ENCODE measurements at regions not wholly inside any gene's neighbourhood (a gene's known extent, or its start where the extent isn't known, plus 50 kb on each side); places are given as distances from the start of the nearest gene placed in this dataset.

DNA sequence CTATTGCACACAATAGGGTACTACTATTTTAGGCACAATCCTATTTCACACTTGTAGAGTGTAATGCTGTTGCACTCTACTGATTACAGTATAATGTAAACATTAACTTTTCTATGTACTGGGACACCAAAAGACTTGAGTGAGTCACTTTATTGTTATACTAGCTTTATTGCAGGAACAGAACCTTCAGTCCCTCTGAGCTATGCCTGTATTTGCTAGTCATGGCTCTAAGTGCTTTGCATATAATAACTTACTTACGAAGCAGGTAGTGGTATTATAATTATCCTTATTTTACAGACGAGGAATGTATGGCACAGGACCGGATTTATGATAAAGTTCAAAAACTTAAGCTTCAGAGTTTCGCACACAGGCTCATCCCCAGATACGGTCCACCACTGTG is 106.6 kb upstream of the SLC6A6 start:
- H3K4me1 Mint-ChIP-seq (ENCODE audit: unreplicated experiment): peaks cover 14% of the 10 kb centered on the region
- no peaks in the 10 kb centered on the region for H3K9me3 Mint-ChIP-seq
- no peaks in the 10 kb centered on the region for H3K36me3 Mint-ChIP-seq
- TF ChIP-seq CTCF (conservative IDR thresholded peaks at IDR 0.05): no peak
- peak overlapping the region; percentile 68 for H3K27ac Mint-ChIP-seq
- no peak overlapping the region for H3K4me3 Mint-ChIP-seq
- H3K27me3 Mint-ChIP-seq: no peaks in the 10 kb centered on the region
- DNase-seq (ENCODE audit: extremely low spot score, unreplicated experiment): no peak

DNA sequence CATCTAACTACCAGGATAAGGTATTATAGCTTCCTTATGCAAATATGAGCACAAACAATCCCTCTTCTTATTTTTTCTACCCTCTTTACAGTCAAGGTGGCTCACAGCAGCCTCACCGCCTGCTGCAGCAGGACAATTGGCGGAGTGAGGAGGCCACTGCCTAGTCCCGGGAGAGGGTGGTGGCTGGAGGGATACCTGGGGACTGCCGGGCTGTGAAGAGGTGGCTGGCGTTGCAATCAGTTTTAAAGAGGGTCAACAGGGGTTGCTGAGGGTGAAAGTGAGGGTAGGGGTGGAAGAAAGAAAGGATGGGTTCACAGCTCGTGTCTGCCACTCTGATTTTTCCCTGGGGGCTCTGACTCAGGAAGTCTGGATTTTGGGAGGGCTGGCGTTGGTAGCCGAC is 105.1 kb upstream of the SLC6A6 start:
- Mint-ChIP-seq H3K4me1 (ENCODE audit: unreplicated experiment) (peaks cover 14% of the 10 kb centered on the region), H3K27me3 (no peaks in the 10 kb centered on the region), H3K9me3 (no peaks in the 10 kb centered on the region), H3K4me3 (no peak overlapping the region), H3K36me3 (no peaks in the 10 kb centered on the region), H3K27ac (no peak overlapping the region)
- no peak for DNase-seq (ENCODE audit: extremely low spot score, unreplicated experiment)
- TF ChIP-seq CTCF (conservative IDR thresholded peaks at IDR 0.05): no peak

DNA sequence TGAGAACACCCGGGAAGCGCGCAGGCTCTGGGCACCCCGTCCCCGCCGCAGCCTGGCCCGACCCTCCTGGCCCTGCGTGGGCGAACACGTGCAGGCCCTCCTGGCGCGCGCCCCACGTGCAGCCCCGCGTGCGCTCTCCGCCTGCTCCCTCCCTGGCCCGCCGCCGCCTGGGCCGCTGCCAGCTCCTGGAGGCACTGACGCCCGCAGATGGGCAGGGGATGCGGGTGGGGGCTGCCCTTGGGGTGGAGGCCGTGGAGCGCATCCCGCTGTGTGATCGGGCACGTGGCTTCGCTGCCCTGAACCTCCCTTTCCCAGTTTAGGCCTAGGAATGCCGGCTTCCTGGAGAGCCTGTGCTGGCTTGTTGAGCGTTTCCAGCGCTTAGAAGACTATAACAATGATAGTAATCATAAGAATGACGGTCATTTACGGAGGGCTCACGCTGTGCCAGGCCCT is 104.6 kb upstream of the SLC6A6 start:
- Mint-ChIP-seq H3K36me3 (no peaks in the 10 kb centered on the region), H3K27ac (no peak overlapping the region), H3K9me3 (no peaks in the 10 kb centered on the region), H3K27me3 (peaks cover 3% of the 10 kb centered on the region), H3K4me3 (no peak overlapping the region), H3K4me1 (ENCODE audit: unreplicated experiment) (peaks cover 14% of the 10 kb centered on the region)
- DNase-seq (ENCODE audit: extremely low spot score, unreplicated experiment): no peak
- TF ChIP-seq CTCF (conservative IDR thresholded peaks at IDR 0.05): no peak

DNA sequence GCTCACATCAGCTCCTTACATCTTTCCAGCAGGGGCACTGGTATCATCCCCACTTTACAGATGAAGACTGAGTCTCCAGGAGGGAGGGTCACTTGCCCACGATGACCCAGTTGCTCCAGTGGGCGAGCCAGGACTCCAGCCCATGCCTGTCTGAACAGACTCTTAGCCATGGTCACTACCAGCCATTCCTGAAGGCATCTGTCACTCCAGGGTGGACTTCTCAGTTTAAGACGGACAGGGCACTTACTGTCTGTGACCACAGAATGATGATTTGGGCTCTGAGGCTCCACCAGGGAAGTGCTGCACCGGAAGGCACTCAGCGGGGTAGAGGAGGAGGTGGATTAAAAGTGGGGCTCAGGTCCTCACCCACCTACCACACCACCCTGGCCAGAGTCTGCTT is 104.0 kb upstream of the SLC6A6 start:
- no peak for TF ChIP-seq CTCF (conservative IDR thresholded peaks at IDR 0.05)
- H3K4me3 Mint-ChIP-seq: no peak overlapping the region
- no peak overlapping the region for H3K27ac Mint-ChIP-seq
- no peaks in the 10 kb centered on the region for H3K36me3 Mint-ChIP-seq
- H3K4me1 Mint-ChIP-seq (ENCODE audit: unreplicated experiment): peaks cover 16% of the 10 kb centered on the region
- no peaks in the 10 kb centered on the region for H3K9me3 Mint-ChIP-seq
- DNase-seq (ENCODE audit: extremely low spot score, unreplicated experiment): no peak
- peaks cover 6% of the 10 kb centered on the region for H3K27me3 Mint-ChIP-seq

- peaks cover 18% of the 10 kb centered on the region for H3K4me1 Mint-ChIP-seq (ENCODE audit: unreplicated experiment)
- no peak for TF ChIP-seq CTCF (conservative IDR thresholded peaks at IDR 0.05)
- no peak for DNase-seq (ENCODE audit: extremely low spot score, unreplicated experiment)
- no peak overlapping the region for H3K4me3 Mint-ChIP-seq
- no peaks in the 10 kb centered on the region for H3K9me3 Mint-ChIP-seq
- H3K27me3 Mint-ChIP-seq: peaks cover 8% of the 10 kb centered on the region
- no peaks in the 10 kb centered on the region for H3K36me3 Mint-ChIP-seq
- no peak overlapping the region for H3K27ac Mint-ChIP-seq
These were observed 103.3 kb upstream of the SLC6A6 start for GRCh38 chr3:14298991-14299555.

DNA sequence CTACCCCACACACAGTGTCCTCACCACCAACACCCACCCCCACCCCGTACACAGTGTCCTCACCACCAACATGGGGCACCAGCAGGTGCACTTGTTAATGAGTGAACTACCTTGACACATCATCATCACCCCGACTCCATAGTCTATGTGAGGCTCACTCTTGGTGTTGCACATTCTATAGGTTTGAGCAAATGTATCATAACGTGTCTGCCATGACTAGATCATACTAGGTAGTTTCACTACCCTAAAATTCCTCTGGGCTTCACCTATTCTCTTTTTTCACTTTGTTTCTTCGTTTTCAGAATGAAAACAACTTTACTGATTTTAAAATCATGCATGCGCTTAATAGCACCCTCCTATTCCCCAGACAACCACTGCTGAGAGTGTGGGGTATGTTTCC is 102.6 kb upstream of the SLC6A6 start:
- TF ChIP-seq CTCF (conservative IDR thresholded peaks at IDR 0.05): no peak
- peaks cover 8% of the 10 kb centered on the region for H3K27me3 Mint-ChIP-seq
- H3K9me3 Mint-ChIP-seq: no peaks in the 10 kb centered on the region
- H3K4me3 Mint-ChIP-seq: no peak overlapping the region
- no peak for DNase-seq (ENCODE audit: extremely low spot score, unreplicated experiment)
- H3K36me3 Mint-ChIP-seq: no peaks in the 10 kb centered on the region
- H3K4me1 Mint-ChIP-seq (ENCODE audit: unreplicated experiment): peaks cover 18% of the 10 kb centered on the region
- H3K27ac Mint-ChIP-seq: no peak overlapping the region

All from type B pancreatic cell (in vitro differentiated cells).